Erythroblast (primary cell): ENCODE measurements at regions not wholly inside any gene's neighbourhood (a gene's known extent, or its start where the extent isn't known, plus 50 kb on each side); places are given as distances from the start of the nearest gene placed in this dataset.

Source experiments
- GATA1 ChIP-seq: IDR thresholded peaks from 2 replicates; pipeline ENCODE4 v1.6.1; 2011; ENCODE audit warnings: low read depth, mild to moderate bottlenecking, control low read depth, low read length, moderate library complexity
- POLR2A ChIP-seq: IDR thresholded peaks from 2 replicates; pipeline ENCODE4 v1.6.1; 2011; ENCODE audit warnings: mild to moderate bottlenecking, low read length

DNA sequence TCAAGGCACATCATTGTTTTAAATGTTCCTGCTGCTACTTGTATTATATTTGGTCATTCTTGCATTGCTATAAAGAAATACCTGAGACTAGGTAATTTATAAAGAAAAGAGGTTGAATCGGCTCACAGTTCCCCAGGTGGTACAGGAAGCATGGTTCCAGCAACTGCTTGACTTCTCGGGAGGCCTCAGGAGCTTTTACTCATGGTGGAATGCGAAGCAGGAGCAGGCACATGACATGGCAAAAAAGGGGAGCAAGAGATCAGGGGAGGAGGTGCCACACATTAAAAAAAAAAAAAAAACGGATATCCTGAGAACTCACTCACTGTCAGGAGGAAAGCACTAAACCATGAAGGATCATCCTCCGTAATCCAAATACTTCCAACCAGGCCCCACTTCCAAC is 286.9 kb upstream of the PLSCR5 start:
- TF ChIP-seq POLR2A: no peak
- no peak for TF ChIP-seq GATA1
